Tibial artery (tissue), 4 donors: ENCODE measurements at regions not wholly inside any gene's neighbourhood (a gene's known extent, or its start where the extent isn't known, plus 50 kb on each side); places are given as distances from the start of the nearest gene placed in this dataset.
A peak's percentile ranks its signal among the peaks of the same experiment; 100 is the strongest.

ENCODE experiments used
- DNase-seq, 2 donors: peaks; one replicate each; pipeline ENCODE4 v3.0.0-alpha.2; 2019
- H3K27ac ChIP-seq, 2 donors: fragments of 200-600 bp; sonication (generic) in 1 of 2; 1 replicate in 1 of 2; 2 replicates in 1 of 2; pipeline ENCODE4 v1.5.1; 2018 to 2019; ENCODE audit warnings: mild to moderate bottlenecking in 1 of 2
- H3K27me3 ChIP-seq, 2 donors: fragments of 200-600 bp; sonication (generic) in 1 of 2; one replicate each; pipeline versions ENCODE4 v1.5.1 to v1.6.0; 2016 to 2019
- H3K36me3 ChIP-seq, 3 donors: fragments of 200-600 bp; sonication (generic) in 2 of 3; one replicate each; pipeline ENCODE4 v1.5.1; 2016 to 2019; ENCODE audit warnings: mild to moderate bottlenecking in 2 of 3
- H3K4me1 ChIP-seq, 4 donors: fragments of 200-600 bp; sonication (generic) in 2 of 4; 1 replicate in 3 of 4; 2 replicates in 1 of 4; pipeline ENCODE4 v1.5.1; 2016 to 2019
- H3K4me3 ChIP-seq, 2 donors: fragments of 200-600 bp; sonication (generic) in 1 of 2; 1 replicate in 1 of 2; 2 replicates in 1 of 2; pipeline ENCODE4 v1.5.1; 2018 to 2019; ENCODE audit warnings: mild to moderate bottlenecking in 2 of 2
- H3K9me3 ChIP-seq, 3 donors: fragments of 200-600 bp; sonication (generic) in 1 of 3; one replicate each; pipeline ENCODE4 v1.5.1; 2016 to 2019
- intact Hi-C: fragments of 100-400 bp; cut with DNase I; formaldehyde crosslinking; loops from one replicate; pipeline ENCODE4 v1.15.0; 2023; ENCODE audit warnings: low total_unique reads
- TF ChIP-seq, protein P1 (sequence below), 2 experiments: fragments of 200-600 bp in 1 of 2; fragments of 450-650 bp in 1 of 2; IDR thresholded peaks; one replicate each; pipeline ENCODE4 v1.5.1; 2017 to 2019; ENCODE audit warnings: antibody characterized with exemption in 2 of 2, mild to moderate bottlenecking in 1 of 2, moderate library complexity in 1 of 2

DNA sequence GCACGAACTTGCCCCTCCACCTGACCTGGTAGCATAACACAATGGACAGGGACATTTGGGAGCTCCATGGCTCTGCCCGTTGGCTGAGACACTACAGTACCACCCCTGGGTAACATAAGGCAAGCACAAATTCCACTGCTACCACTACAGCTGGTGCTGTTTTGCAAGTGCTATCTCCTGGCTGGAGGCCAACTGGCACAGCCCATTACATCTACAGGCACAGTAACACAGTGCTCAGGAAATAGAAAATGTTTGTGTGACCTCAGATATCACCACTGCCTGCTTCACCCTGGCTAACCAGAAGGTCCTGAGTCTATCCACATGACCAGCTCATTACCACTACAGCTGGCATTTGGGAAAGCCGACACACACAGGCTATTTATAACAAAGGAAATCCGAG, 631.1 kb upstream of the MBL2 start:
- DNase-seq: peak in 1 of 2 donors; percentile 38
- Histone ChIP-seq H3K9me3 (no peaks in the 10 kb centered on the region), H3K27me3 (no peaks in the 10 kb centered on the region), H3K4me3 (no peak overlapping the region), H3K36me3 (no peaks in the 10 kb centered on the region), H3K4me1 (no peaks in the 10 kb centered on the region), H3K27ac (no peak overlapping the region)
- TF ChIP-seq, protein P1, sequence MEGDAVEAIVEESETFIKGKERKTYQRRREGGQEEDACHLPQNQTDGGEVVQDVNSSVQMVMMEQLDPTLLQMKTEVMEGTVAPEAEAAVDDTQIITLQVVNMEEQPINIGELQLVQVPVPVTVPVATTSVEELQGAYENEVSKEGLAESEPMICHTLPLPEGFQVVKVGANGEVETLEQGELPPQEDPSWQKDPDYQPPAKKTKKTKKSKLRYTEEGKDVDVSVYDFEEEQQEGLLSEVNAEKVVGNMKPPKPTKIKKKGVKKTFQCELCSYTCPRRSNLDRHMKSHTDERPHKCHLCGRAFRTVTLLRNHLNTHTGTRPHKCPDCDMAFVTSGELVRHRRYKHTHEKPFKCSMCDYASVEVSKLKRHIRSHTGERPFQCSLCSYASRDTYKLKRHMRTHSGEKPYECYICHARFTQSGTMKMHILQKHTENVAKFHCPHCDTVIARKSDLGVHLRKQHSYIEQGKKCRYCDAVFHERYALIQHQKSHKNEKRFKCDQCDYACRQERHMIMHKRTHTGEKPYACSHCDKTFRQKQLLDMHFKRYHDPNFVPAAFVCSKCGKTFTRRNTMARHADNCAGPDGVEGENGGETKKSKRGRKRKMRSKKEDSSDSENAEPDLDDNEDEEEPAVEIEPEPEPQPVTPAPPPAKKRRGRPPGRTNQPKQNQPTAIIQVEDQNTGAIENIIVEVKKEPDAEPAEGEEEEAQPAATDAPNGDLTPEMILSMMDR (IDR thresholded peaks at IDR 0.05): no peak
- intact Hi-C loops: no loop called here

DNA sequence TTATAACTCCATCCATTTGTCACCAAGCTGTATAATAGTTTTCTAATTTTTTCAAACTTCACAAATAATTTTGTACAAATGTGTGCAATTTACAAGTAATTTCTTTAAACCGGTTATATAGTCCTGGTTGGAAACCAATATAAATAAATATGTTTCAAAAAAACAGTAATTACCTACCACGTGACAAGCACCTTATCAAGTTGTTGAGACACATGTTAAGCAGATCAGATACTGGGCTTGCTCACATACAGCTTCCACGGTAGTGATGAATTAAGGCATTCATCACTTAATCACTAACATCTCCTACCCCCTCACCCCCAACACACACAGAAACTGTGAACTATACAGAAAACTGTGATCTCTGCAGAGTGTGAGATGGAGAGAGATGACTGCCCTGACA, 630.0 kb upstream of the MBL2 start:
- Histone ChIP-seq H3K4me1 (no peaks in the 10 kb centered on the region), H3K4me3 (no peak overlapping the region), H3K9me3 (no peaks in the 10 kb centered on the region), H3K36me3 (no peaks in the 10 kb centered on the region), H3K27me3 (no peaks in the 10 kb centered on the region), H3K27ac (no peak overlapping the region)
- intact Hi-C loops: no loop called here
- no peak for DNase-seq
- TF ChIP-seq, protein P1 (IDR thresholded peaks at IDR 0.05): no peak

DNA sequence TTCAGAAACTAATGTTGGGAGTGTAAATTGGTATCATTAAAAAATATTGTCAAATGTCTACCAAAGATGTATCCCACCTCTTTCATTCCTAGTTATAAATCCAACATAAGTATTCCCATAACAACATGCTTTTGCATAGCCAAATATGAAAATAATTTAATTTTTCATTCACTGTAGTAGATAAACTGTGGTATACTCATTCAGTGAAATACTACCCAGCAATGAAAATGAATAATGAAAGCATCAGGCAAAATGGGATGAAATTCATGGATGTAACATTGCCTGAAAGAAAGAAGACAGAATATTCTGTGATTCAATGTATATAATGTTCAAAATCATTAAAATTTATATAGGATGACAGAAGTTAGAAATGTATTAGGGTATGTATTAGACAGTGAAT, 629.0 kb upstream of the MBL2 start:
- Histone ChIP-seq H3K4me3 (no peak overlapping the region), H3K36me3 (no peaks in the 10 kb centered on the region), H3K27me3 (no peaks in the 10 kb centered on the region), H3K4me1 (no peaks in the 10 kb centered on the region), H3K27ac (no peak overlapping the region), H3K9me3 (no peaks in the 10 kb centered on the region)
- TF ChIP-seq, protein P1 (IDR thresholded peaks at IDR 0.05): no peak
- intact Hi-C loops: no loop called here
- DNase-seq: no peak

DNA sequence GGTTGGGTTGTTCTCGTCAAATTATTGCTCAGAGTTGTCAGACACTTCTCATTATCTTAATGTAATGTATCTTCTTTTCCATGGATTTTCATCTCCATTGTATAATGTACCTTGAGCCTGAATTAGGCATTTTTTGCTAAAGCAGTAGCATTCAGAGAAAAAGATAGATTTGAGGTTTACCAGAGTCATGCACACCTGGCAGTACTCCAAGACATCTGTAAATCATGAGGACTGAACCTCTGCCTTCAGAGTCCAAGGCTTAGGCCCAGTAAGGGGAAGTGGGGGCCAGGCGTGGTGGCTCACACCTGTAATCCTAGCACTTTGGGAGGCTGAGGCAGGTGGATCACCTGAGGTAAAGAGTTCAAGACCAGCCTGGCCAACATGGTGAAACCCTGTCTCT, 624.3 kb upstream of the MBL2 start:
- no peaks in the 10 kb centered on the region for H3K36me3 ChIP-seq
- no peaks in the 10 kb centered on the region for H3K4me1 ChIP-seq
- peaks cover 0 to 7% (median 5%) of the 10 kb centered on the region in 3 donors for H3K9me3 ChIP-seq
- no peak overlapping the region for H3K4me3 ChIP-seq
- DNase-seq: no peak
- no peaks in the 10 kb centered on the region for H3K27me3 ChIP-seq
- H3K27ac ChIP-seq: no peak overlapping the region
- TF ChIP-seq, protein P1 (IDR thresholded peaks at IDR 0.05): no peak
- intact Hi-C loops: no loop called here

DNA sequence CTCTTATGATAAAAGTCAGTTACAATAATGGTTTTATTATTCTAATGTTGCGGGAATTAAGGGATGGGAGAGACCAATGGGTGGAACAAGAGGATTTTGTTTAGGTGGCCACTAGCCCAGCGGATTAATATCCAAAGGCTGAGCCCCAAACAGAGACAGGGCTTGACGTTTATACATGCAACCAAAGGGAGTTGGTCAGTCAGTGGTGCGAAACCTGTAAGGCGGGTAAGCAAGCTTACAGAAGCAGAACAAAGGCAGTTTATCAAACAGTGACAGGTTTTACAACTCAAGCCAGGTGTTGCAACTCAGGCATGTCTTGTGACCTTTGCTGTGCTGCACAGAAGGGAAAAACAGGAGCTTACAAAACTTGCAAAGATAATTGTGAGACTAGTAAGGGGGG, 622.9 kb upstream of the MBL2 start:
- Histone ChIP-seq H3K27ac (no peak overlapping the region), H3K27me3 (no peaks in the 10 kb centered on the region), H3K4me1 (no peaks in the 10 kb centered on the region), H3K36me3 (no peaks in the 10 kb centered on the region), H3K9me3 (peaks cover 0 to 7% (median 5%) of the 10 kb centered on the region in 3 donors), H3K4me3 (no peak overlapping the region)
- intact Hi-C loops: no loop called here
- no peak for DNase-seq
- TF ChIP-seq, protein P1 (IDR thresholded peaks at IDR 0.05): no peak

DNA sequence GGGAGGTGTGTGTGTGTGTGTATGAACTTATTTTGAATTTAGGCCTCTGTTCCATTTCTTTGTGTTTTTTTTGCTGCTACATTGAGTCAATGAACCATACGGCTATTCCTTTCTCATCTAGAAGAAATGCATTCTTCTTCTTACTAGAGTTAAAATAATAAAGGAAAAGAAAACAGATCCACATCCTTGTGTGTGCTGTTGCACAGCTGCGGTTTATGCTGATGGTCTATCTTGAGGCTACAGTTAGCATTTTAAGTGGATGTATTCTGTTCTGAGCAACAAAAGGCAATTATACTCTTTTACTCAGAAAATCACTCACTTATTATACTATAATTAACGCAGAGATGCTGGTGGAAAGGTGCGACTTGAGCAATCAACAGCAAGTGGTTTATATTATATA, 615.0 kb upstream of the MBL2 start:
- TF ChIP-seq, protein P1 (IDR thresholded peaks at IDR 0.05): no peak
- no peaks in the 10 kb centered on the region for H3K9me3 ChIP-seq

More for the DNA sequence above, 615.0 kb upstream of the MBL2 start:
- no peak overlapping the region for H3K4me3 ChIP-seq
- no peak overlapping the region for H3K27ac ChIP-seq
- no peaks in the 10 kb centered on the region for H3K27me3 ChIP-seq
- DNase-seq: no peak
- H3K4me1 ChIP-seq: no peaks in the 10 kb centered on the region
- H3K36me3 ChIP-seq: no peaks in the 10 kb centered on the region
- intact Hi-C loops: no loop called here
